ENCODE measurements at regions not wholly inside any gene's neighbourhood (a gene's known extent, or its start where the extent isn't known, plus 50 kb on each side); places are given as distances from the start of the nearest gene placed in this dataset.

GRCh38 chr1:209343511-209343910 is 240.0 kb upstream of the CAMK1G start:
- TF ChIP-seq CTCF (IDR thresholded peaks at IDR 0.05) (no peak), POLR2A (IDR thresholded peaks at IDR 0.05) (no peak), POLR2AphosphoS5 (IDR thresholded peaks at IDR 0.05) (no peak), EP300 (IDR thresholded peaks at IDR 0.05) (no peak)
